Activated T-cell treated with anti-CD3 and anti-CD28 coated beads for 24 hours (primary cell): ENCODE measurements at regions not wholly inside any gene's neighbourhood (a gene's known extent, or its start where the extent isn't known, plus 50 kb on each side); places are given as distances from the start of the nearest gene placed in this dataset.
"Not testable (repeated sequence)": the region's sequence is repeated elsewhere in the genome, so short reads cannot be mapped to it uniquely, and the experiment has no call there.

Source experiments
- DNase-seq: peaks from one replicate; pipeline ENCODE4 v3.0.0-alpha.2; 2020; ENCODE audit warnings: low read depth

DNA sequence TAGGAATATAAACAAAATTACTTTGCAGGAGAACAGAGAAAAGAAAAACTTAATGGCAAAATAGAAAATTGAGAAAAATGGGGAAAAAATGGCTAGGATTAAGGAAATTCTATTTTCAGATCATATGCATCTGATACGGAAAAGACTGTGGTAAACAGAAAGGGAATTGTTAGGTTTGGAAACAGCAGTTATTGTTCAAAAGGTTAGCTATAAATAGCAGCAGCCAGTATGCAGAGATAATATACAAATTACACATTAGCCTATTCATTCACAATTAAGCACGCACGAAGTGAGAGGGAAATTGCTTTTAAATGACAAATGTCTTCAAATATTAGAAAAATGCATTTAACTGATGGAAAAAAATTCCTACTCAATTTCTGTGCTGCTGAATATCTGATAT lies 224.1 kb upstream of the FAM3C start:
- no peak for DNase-seq

DNA sequence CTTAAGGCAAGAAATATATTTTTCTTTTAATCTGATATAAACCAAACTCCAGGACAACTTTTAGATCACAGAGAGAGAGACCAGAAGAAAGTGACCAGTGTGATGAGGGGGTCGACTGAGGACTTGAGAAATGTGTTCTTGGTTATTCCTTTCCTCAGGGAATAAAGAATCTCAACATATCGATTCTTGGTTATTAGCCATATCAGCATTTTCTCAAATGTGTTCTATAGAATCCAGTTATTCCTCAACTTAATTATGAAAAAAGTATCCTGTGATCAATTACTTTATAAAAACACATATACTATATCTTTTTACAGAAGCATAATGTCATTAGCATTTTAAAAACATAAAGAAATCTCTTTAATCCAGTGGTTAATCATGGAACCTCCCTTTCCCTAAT lies 222.1 kb upstream of the FAM3C start:
- no peak for DNase-seq

DNA sequence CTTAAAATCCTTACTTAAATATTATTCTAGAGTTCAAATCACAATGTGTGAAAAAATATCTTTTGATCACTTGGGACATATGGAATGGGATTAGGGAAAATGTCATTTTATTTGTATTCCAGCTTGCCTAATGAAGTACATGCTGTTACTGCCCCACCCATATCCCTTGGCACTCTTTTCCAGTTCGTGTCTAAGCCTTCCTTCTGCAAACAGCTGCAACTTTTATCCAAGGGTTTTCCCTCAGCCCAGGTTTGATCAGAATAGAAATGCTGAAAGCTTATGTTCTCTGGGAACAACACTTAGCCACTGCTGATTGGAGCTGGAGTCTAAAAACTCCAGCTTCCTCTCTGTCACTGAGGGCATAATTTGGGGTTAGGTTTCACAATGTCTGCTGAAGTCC lies 214.1 kb upstream of the FAM3C start:
- no peak for DNase-seq

DNA sequence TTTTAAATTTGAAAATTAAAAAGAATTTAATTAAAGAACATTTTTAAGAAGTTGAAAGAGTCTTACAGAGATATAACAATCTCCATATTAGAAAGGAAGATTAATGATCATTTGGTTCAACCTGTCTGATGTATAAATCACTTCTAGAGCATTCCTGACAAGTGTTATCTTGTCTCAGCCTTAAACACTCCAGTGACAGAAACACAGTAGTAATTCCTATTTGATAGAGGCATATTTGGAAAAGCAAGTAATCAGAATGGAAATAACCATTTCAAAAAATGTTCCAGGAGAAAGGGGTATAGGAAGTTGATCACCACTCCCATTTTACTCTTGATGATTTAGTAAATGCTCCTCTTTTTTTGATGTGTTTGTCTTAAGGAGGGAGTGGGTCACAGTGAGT lies 213.1 kb upstream of the FAM3C start:
- no peak for DNase-seq

DNA sequence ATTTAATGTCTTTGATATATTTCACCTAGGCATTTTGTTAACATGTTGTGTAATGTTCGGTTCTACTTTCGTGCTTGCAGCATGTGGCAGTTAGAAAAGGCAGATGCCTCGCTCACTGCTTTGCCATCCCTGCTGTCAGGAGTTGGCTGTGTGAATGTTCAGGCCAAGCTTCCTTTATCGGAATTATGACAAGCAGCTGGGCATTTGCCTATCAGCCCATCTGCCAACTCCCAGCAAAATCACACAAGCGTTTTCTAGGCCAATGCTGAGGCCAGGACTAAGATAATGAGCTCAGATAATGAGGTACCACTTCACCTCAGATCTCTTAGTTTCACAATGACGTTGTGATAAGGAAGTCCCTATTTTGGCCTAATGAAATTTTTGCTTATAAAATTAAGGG lies 212.7 kb upstream of the FAM3C start:
- DNase-seq: no peak

DNA sequence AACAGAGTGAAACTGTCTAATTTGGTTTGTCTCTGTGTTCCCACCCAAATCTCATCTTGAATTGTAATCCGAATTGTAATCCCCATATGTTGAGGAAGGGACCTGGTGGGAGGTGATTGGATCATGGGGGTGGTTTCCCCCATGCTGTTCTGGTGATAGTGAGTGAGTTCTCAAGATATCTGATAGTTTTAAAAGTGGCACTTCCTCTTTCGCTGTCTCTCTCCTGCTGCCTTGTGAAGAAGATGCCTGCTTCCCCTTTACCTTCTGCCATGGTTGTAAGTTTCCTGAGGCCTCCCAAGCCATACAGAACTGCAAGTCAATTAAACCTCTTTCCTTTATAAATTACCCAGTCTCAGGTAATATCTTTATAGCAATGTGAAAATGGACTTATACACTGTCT lies 212.1 kb upstream of the FAM3C start:
- not testable (repeated sequence) for DNase-seq

DNA sequence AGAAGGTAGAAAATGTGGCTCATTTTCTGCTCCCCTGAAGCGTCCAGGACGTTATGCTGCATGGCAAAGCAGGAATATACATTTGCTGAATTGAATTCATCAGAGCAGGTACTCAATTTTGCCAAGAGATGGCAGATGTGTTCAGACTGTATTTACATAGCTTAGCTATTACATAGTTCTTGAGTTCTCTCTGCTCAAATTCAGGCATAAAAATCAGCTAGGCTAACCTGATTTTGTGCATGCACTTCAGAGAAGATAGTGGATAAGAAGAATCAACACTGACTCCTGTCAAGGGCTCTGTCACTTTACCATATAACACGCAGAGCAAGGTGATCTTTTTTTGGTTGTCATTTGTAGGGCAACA lies 209.2 kb upstream of the FAM3C start:
- no peak for DNase-seq

DNA sequence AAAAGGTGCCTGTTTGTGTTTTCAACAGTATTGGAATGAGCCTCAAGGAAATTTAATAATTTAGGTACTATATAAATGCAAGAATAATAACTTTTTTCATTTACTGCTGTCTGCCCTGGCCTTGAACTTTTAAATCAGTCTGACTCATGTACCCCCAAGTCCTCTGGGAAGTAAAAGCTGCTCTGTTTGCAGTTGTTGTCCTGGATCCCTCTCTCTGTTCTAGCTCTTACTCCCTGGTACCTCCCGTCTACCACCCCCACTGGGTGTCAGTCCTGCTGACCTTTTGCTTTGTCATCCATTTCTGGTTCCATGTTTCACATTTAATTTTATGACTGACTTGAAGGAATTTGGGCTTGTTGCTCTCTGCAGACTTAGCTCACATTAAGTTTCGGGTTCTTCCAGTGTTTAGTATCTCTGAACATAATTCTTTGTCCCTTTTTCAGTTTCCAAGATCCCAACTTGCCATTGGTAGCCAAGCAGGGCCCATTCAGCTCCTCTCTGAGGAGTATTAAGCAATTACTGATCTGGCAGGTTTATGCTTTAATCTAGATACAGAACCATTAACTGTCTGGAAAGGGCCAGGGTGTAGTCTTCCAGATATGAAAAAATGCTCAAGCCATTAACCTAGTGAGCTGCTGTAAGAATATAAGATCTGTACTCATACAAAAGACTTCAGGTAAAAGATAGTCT lies 208.7 kb upstream of the FAM3C start:
- DNase-seq: no peak

DNA sequence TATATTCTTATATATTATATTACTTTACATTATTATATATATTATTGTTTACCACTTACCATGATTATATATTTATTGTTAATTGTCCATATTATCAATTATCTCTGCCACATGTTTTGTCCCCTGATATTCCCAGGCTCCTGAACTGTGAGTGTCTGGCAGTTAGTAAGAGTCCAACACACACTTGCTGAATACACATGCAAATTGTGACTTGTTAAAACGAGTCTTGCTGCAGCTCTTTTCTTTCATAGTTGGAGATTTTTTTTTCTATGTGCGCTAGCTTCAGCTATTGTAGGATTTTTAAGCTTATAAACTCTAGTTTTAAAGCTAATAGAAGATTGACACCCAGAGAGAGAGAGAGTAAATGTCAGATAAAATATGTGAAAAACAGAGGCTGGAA lies 207.8 kb upstream of the FAM3C start:
- DNase-seq: no peak

DNA sequence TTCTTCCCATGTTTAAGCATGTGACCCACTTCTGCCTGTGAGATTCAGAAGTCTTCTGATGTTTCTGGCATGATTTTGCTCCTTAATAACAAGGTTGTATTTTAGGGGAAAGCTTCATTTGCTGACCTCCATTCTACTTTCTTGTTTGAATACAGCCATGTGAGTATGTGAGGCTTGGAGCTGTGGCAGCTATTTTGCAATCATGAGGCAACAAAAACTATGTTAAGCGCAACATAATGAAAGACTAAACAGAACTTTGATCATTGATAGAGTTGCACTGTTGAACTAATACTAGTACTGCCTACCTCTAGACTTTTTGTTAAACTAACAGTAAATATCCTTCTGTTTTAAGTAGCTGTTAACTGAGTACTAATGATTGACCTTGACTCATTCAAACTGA lies 203.8 kb upstream of the FAM3C start:
- no peak for DNase-seq

DNA sequence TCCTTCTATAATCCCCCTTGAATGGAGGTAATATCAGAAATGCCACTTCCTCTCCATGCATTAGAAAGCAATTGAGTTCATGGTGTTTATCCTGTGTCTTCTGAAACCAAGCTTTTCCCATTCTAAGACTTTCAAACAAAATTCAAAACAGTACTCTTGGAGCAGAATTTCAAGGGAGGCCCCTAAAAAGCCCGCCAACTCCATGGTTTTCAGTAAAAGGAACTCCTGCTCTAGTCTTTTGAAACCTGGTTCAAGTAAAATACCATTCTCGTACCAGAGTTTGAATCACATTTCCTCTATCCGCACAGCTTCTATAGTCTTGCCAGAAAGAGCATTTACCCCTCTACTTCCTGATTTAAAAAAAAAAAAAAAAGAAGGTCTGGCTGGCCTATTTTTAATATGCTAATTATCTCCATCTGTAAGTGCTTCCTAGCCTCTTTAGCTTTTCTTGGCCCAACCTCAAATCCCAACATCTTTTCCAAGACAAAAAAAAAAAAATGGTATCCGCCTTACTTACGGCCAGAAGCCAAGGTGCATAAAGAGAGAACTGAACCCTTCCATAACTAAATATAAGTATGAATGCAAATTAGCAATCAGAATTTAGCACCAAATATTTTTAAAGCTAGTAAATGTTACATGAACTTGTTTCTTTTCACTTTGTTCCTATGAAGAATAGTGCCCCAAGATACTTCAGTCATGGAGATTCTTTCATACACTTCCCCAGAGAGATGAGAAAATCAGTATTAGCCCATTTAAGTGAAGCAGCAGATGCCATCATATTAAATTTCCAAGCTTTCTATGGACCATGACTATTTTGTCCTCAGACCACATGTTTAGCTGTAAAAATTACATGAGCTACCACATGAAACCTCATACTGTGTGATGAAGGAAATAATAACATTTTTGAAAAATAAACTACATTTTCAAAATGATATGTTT lies 199.9 kb upstream of the FAM3C start:
- no peak for DNase-seq

DNA sequence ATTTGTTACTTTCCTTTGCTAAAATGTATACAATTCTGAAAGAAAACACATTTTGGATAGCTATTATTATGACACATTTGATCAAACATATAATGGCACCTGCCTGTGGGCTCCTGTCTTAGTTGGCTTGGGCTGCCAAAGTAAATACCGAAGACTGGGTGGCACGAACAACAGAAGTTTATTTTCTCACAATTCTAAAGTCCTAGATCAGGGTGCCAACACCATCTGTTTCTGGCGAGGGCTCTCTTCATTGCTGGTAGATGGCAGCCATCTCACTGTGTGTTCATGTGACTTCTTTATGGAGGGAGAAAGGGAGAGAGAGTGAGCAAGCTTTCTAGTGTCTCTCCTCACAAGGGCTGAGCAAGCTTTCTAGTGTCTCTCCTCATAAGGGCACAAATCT lies 195.8 kb upstream of the FAM3C start:
- no peak for DNase-seq

DNA sequence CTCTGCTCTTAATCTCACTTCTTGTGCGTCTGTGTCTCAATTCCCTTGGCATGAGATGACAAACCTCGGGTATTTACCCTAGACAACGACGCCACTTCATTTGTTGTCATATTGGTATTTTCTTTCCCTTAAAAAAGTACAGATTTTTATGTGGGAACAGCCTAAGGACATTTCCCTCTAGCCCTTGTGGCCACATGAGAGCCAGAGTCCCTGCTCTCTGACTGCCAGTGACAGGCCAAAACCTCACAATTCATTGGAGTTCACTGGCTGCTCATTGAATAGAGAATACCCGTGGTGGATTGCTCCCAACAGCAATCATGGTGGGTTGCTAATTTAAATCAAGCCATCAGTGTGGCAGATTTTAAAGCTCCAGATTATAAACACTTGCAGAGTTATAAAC lies 191.3 kb upstream of the FAM3C start:
- no peak for DNase-seq

DNA sequence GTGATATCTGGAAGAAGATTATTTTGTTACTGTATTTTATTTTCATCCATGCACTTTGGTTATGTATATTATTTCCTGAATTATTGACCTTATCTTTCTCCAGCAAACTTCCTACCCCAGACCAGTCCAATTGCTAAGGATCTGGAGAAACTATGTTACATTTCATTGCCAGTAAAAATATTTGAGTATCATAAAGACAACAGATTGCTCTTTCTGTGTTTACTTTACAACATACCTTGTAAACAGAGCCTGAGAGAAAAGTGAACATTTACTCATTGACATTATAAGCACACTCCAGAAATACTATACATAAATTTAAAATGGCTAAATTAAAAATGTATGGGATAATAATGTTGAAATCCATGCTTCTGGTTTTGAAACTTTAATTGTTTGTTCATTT lies 186.2 kb upstream of the FAM3C start:
- DNase-seq: no peak

DNA sequence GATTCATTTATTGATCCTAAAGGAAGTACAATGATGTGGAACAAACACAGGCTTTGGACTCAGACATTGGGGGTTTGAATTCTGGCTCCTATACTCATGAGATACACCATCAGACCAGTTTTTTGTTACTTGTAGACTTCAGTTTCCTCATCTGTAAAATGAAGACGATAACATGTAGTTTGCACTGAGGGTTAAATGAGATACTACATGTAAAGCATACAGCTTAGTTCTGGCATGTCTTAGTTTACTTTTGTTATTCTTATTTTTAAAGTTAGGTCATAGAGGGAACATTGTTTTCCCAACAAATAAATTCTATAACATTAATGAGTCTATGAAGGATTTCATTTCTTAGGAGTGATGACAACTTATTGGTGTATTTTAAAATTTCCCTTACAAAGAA lies 183.5 kb upstream of the FAM3C start:
- no peak for DNase-seq

DNA sequence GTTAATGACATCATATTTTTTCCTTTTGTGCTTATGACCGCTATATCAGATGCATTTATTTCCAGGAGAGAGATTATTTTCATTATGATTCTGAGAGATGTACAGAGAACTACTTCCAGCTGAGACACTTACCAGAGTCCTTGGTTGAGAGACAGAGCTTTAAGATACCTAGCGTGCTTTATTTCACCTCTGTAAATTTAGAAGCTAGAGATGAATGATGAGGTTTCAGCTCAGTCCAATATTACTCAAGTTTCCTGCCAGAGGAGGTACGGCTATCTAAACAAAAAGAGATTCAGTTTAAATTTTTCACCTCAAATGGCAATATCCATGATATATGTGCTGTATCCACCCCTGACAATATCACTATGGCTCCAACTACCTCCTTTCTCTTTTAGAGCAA lies 182.6 kb upstream of the FAM3C start:
- DNase-seq: no peak

DNA sequence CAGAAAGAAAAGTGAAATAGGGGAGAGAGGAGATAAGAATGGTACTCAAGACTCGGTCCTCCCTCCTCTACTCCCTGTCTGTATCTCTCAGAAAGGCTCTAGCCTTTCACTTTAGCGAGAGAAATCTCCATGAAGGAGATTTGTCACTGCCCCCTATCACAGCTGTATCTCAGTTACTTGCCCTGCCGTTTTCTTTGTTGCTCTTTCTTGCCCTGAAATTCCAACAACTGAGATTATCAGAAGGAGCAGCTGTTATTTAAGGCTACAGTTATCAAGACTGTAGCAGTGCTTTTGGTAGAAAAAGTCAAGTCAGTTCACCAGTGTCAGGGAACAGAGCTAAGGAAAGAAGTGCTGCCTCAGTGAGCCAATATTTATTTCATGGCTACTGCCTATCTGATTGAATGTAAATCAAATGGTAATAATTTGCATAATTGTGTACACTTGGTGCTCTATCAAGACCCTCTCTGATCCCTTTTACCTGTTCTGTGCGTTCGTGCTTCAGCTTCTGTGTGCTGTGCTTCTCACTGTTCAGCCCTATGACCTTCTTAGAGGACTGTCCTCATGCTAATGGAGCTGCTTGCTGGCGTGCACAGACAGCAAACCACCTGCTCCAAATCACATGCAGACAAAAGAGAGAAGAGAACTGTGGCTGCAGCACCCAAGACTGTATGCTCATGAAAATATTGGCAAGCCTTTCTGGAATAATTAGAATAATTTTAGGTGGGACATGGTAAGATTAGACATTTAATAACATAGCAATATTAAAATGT lies 180.2 kb upstream of the FAM3C start:
- no peak for DNase-seq

DNA sequence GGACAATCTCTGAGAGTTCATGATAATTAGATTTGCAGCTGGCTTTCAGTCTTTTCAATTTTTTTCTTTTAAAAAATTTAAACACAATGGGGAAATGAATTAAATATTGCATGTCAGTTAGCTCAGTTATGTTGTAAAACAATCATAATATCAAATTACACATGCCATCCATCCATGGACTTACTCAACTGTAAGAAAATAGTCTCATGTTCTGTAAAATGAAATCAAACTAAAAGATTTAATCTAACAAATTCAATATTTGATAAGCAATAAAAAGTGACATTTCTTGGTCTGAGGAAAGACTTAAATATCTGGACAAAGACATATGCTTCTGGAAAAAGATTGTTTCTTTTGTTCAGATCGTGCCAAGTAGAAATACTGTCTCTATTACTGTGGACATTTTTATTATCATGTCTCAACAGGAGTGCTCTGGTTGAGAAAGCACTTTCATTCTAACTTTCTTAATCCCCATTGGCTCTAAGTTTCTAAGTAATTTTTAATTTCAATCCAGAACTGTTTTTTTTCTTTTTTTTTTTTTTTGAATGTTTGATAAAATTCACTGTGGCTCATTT lies 179.2 kb upstream of the FAM3C start:
- no peak for DNase-seq

DNA sequence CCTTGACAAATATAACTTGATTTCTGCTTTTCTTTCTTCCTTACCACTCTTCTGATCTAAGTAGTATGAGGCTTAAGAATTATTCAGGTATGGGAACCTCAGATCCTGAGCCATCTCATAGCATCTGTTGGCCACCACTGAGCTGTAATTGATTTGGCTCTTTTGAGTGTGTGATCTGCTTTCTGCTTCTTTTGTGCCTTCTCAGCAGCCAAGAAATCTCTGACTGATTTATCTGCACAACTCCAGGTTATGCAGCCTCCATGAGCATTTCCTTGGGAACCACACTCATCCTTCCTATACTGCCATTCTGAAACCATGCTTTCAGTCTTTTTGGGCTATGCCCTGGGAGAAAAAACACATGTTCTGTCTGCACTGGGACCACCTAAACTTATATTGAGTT lies 178.0 kb upstream of the FAM3C start:
- no peak for DNase-seq

DNA sequence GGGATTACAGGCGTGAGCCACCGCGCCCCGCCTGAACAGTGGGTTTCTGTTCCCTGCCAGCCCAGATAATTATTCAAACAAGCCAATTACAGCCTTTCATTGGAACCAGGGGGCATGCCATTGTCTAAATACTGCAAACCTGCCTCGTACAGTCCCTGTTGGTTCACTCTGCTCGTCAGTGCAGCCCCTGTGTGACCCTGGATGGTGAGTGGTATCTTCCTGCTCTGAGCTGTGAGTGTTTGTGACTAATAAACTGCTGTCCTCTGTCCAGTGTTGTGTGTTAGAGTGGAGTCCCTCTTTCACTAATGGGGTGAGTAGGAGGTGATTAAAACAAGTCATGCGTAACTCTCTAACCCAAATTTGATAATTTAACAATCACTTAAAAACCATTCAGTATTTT lies 176.5 kb upstream of the FAM3C start:
- no peak for DNase-seq

DNA sequence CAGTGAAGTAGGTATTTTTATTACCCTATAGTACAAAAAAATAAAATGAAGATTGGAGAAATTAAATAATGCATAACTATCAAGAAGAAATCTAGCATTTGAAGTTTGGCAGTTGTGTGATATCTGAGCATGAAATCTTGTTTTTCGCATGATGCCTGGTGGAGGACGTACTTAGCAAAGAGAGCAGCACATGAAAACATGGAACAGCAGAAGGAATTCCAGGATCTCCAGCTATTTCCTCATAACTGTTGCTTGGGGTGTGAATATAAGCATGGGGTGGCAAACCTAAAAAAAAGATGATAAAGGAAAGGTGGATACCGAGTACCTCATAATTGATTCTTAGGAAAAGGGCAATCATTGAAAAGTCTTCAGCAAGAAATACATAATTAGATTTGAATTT lies 174.3 kb upstream of the FAM3C start:
- DNase-seq: no peak

DNA sequence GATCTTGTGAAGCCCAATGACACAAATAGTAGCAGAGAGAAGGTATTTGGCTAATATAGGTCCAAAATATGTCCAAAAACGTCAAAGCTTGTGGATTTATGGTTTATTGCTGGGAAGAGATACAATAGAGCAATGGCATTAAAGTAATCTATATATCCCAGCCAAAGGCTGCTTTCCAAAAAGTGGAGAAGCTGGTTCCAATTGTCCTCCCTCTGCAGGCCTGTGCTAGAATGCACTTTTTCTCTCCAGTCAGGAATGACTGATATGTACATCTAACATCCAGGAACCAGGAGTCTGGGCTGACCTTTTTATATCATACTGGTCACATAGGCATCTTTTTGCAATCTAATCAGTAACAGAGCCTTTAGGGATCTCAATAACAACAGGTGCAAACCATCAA lies 167.1 kb upstream of the FAM3C start:
- DNase-seq: no peak

DNA sequence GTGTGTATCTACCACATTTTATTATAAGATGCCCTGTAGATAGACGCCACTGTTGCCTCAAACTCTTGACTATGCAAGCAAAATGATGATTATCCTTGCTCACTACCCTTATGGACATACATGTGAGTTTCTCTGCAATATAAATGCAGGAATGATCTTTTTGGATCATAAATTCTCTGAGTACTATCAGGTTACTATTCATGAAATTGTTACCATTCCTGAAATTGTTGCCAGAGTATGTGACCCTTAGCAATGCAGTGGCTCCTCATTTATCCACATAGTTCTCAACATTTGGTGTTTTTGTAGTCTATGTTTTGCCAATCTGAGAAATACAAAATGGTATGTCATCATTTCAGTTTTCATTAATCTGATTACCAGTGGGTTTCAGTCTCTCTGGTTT lies 166.2 kb upstream of the FAM3C start:
- no peak for DNase-seq
